SK-N-SH treated with all-trans-retinoic acid at 6 μM for 48 hours (cell line): ENCODE measurements at regions not wholly inside any gene's neighbourhood (a gene's known extent, or its start where the extent isn't known, plus 50 kb on each side); places are given as distances from the start of the nearest gene placed in this dataset.

Experiments used
- ATAC-seq: fragments of 200-7000 bp; cut with Tn5 transposase; 3 replicates; pipeline ENCODE4 v1.9.1; 2020; ENCODE audit warnings: mild to moderate bottlenecking, moderate library complexity
- ARNTL ChIP-seq: fragments of 450-650 bp; formaldehyde crosslinking; IDR thresholded peaks from 2 replicates; pipeline ENCODE4 v1.5.0; 2020; ENCODE audit warnings: low read depth, mild to moderate bottlenecking, moderate library complexity, borderline replicate concordance
- BACH2 ChIP-seq: fragments of 250-450 bp; sonication (Bioruptor Pico); IDR thresholded peaks from 2 replicates; pipeline ENCODE4 v1.9.0; 2021; ENCODE audit warnings: mild to moderate bottlenecking, borderline replicate concordance
- CSDC2 ChIP-seq: fragments of 250-450 bp; sonication (Bioruptor Pico); IDR thresholded peaks from 2 replicates; pipeline ENCODE4 v1.5.0; 2020; ENCODE audit warnings: mild to moderate bottlenecking, moderate library complexity
- ESRRG ChIP-seq: fragments of 250-450 bp; sonication (Bioruptor Pico); IDR thresholded peaks from 2 replicates; pipeline ENCODE4 v1.6.1; 2021; ENCODE audit warnings: mild to moderate bottlenecking
- GLIS3 ChIP-seq: fragments of 250-450 bp; sonication (Bioruptor Pico); IDR thresholded peaks from 2 replicates; pipeline ENCODE4 v1.5.0; 2020; ENCODE audit warnings: mild to moderate bottlenecking, moderate library complexity
- ISL1 ChIP-seq: fragments of 250-450 bp; sonication (Bioruptor Pico); IDR thresholded peaks from 2 replicates; pipeline ENCODE4 v2.1.2; 2022; ENCODE audit warnings: mild to moderate bottlenecking, moderate library complexity
- OSR1 ChIP-seq: fragments of 250-450 bp; sonication (Bioruptor Pico); IDR thresholded peaks from 2 replicates; pipeline ENCODE4 v1.8.0; 2022; ENCODE audit warnings: moderate library complexity, mild to moderate bottlenecking, inconsistent platforms
- PPARA ChIP-seq: fragments of 250-450 bp; sonication (Bioruptor Pico); IDR thresholded peaks from 2 replicates; pipeline ENCODE4 v1.5.0; 2020; ENCODE audit warnings: mild to moderate bottlenecking, borderline replicate concordance
- RARB ChIP-seq: fragments of 250-450 bp; sonication (Bioruptor Pico); IDR thresholded peaks from 2 replicates; pipeline ENCODE4 v1.8.0; 2021; ENCODE audit warnings: mild to moderate bottlenecking, moderate library complexity
- SNAI2 ChIP-seq: fragments of 250-450 bp; sonication (Bioruptor Pico); IDR thresholded peaks from 2 replicates; pipeline ENCODE4 v1.5.0; 2020; ENCODE audit warnings: mild to moderate bottlenecking, moderate library complexity
- ZFP3 ChIP-seq: fragments of 250-450 bp; sonication (Bioruptor Pico); IDR thresholded peaks from 2 replicates; pipeline ENCODE4 v1.5.0; 2020; ENCODE audit warnings: mild to moderate bottlenecking, moderate library complexity
- ZNF565 ChIP-seq: fragments of 450-650 bp; formaldehyde crosslinking; conservative IDR thresholded peaks from 2 replicates; pipeline ENCODE4 v1.5.0; 2020; ENCODE audit warnings: low read depth, mild to moderate bottlenecking, moderate library complexity
- ZNF70 ChIP-seq: fragments of 450-650 bp; formaldehyde crosslinking; IDR thresholded peaks from 2 replicates; pipeline ENCODE4 v1.5.0; 2020; ENCODE audit warnings: mild to moderate bottlenecking, moderate library complexity
- ZNF8 ChIP-seq: fragments of 450-650 bp; formaldehyde crosslinking; IDR thresholded peaks from 2 replicates; pipeline ENCODE4 v1.5.0; 2020; ENCODE audit warnings: mild to moderate bottlenecking, moderate library complexity
- TF ChIP-seq, protein P1 (sequence below): fragments of 250-450 bp; sonication (Bioruptor Pico); IDR thresholded peaks from 2 replicates; pipeline ENCODE4 v1.5.0; 2020; ENCODE audit warnings: mild to moderate bottlenecking, moderate library complexity
- TF ChIP-seq, protein P2 (sequence below): fragments of 250-450 bp; sonication (Bioruptor Pico); IDR thresholded peaks from 2 replicates; pipeline ENCODE4 v1.5.1; 2020; ENCODE audit warnings: low read depth, mild to moderate bottlenecking, moderate library complexity
- TF ChIP-seq, protein P3 (sequence below): fragments of 250-450 bp; sonication (Bioruptor Pico); IDR thresholded peaks from 2 replicates; pipeline ENCODE4 v1.5.1; 2021; ENCODE audit warnings: mild to moderate bottlenecking, moderate library complexity
- TF ChIP-seq, protein P4 (sequence below): fragments of 250-450 bp; sonication (Bioruptor Pico); IDR thresholded peaks from 2 replicates; pipeline ENCODE4 v1.8.0; 2021; ENCODE audit warnings: low read depth, mild to moderate bottlenecking, moderate library complexity, borderline replicate concordance
- TF ChIP-seq, protein P5 (sequence below): fragments of 250-450 bp; sonication (Bioruptor Pico); IDR thresholded peaks from 2 replicates; pipeline ENCODE4 v1.8.0; 2020; ENCODE audit warnings: mild to moderate bottlenecking, moderate library complexity, borderline replicate concordance

DNA sequence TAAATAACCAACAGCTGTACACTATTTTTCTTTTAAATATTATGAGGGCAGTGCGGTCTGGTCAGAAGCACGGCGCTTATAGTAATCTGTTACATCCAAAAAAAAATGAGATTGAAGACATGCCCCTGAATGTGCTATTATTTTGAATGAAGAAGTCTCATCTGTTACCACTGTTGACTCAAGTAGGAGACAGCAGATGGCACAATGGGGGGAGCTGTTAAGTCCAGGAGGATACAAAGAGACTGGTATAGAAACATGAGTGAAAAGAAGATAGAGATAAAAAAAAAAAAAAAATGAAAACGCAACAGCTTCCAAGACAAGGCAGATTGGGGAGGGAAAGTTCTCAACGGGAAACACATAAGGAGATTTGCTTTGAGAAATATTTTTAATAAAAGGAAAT is 425.5 kb upstream of the PKDCC start:
- no peak for ATAC-seq
- TF ChIP-seq, protein P1, sequence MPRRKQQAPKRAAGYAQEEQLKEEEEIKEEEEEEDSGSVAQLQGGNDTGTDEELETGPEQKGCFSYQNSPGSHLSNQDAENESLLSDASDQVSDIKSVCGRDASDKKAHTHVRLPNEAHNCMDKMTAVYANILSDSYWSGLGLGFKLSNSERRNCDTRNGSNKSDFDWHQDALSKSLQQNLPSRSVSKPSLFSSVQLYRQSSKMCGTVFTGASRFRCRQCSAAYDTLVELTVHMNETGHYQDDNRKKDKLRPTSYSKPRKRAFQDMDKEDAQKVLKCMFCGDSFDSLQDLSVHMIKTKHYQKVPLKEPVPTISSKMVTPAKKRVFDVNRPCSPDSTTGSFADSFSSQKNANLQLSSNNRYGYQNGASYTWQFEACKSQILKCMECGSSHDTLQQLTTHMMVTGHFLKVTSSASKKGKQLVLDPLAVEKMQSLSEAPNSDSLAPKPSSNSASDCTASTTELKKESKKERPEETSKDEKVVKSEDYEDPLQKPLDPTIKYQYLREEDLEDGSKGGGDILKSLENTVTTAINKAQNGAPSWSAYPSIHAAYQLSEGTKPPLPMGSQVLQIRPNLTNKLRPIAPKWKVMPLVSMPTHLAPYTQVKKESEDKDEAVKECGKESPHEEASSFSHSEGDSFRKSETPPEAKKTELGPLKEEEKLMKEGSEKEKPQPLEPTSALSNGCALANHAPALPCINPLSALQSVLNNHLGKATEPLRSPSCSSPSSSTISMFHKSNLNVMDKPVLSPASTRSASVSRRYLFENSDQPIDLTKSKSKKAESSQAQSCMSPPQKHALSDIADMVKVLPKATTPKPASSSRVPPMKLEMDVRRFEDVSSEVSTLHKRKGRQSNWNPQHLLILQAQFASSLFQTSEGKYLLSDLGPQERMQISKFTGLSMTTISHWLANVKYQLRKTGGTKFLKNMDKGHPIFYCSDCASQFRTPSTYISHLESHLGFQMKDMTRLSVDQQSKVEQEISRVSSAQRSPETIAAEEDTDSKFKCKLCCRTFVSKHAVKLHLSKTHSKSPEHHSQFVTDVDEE, result no peak
- TF ChIP-seq OSR1 (CRISPR knock-in tag), result no peak

DNA sequence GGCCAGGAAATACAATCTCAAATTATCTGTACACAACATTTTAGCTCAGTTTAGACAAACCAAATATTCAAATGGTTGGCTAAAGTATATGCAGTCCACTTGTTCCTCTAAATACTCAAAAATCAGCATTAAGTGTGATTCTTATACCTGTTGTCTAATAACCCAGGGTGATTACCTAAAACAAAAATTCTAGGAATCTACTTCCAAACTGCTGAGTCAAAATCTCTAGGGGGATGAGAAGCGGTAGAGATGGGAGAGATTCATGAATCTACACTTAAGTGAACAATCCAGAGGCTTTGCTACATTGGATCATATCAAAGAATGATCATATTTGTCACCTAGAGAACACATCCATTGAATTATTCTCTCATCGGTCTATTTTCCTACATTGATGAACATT is 420.9 kb upstream of the PKDCC start:
- no peak for ATAC-seq
- no peak for TF ChIP-seq PPARA (CRISPR knock-in tag)
- TF ChIP-seq, protein P2, sequence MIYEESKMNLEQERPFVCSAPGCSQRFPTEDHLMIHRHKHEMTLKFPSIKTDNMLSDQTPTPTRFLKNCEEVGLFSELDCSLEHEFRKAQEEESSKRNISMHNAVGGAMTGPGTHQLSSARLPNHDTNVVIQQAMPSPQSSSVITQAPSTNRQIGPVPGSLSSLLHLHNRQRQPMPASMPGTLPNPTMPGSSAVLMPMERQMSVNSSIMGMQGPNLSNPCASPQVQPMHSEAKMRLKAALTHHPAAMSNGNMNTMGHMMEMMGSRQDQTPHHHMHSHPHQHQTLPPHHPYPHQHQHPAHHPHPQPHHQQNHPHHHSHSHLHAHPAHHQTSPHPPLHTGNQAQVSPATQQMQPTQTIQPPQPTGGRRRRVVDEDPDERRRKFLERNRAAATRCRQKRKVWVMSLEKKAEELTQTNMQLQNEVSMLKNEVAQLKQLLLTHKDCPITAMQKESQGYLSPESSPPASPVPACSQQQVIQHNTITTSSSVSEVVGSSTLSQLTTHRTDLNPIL (CRISPR knock-in tag), result no peak
- no peak for TF ChIP-seq ARNTL (CRISPR knock-in tag)
- TF ChIP-seq, protein P3, sequence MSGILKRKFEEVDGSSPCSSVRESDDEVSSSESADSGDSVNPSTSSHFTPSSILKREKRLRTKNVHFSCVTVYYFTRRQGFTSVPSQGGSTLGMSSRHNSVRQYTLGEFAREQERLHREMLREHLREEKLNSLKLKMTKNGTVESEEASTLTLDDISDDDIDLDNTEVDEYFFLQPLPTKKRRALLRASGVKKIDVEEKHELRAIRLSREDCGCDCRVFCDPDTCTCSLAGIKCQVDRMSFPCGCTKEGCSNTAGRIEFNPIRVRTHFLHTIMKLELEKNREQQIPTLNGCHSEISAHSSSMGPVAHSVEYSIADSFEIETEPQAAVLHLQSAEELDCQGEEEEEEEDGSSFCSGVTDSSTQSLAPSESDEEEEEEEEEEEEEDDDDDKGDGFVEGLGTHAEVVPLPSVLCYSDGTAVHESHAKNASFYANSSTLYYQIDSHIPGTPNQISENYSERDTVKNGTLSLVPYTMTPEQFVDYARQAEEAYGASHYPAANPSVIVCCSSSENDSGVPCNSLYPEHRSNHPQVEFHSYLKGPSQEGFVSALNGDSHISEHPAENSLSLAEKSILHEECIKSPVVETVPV, result no peak
- no peak for TF ChIP-seq ZNF565 (CRISPR knock-in tag)
- no peak for TF ChIP-seq ISL1 (CRISPR knock-in tag)
- TF ChIP-seq GLIS3 (CRISPR knock-in tag), result no peak
- no peak for TF ChIP-seq ZNF8 (CRISPR knock-in tag)
- no peak for TF ChIP-seq ESRRG (CRISPR knock-in tag)
- no peak for TF ChIP-seq RARB (CRISPR knock-in tag)
- TF ChIP-seq, protein P4, sequence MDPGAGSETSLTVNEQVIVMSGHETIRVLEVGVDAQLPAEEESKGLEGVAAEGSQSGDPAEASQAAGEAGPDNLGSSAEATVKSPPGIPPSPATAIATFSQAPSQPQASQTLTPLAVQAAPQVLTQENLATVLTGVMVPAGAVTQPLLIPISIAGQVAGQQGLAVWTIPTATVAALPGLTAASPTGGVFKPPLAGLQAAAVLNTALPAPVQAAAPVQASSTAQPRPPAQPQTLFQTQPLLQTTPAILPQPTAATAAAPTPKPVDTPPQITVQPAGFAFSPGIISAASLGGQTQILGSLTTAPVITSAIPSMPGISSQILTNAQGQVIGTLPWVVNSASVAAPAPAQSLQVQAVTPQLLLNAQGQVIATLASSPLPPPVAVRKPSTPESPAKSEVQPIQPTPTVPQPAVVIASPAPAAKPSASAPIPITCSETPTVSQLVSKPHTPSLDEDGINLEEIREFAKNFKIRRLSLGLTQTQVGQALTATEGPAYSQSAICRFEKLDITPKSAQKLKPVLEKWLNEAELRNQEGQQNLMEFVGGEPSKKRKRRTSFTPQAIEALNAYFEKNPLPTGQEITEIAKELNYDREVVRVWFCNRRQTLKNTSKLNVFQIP (CRISPR knock-in tag), result no peak
- TF ChIP-seq, protein P1, result no peak
- no peak for TF ChIP-seq ZNF70
- no peak for TF ChIP-seq CSDC2 (CRISPR knock-in tag)
- TF ChIP-seq, protein P5, sequence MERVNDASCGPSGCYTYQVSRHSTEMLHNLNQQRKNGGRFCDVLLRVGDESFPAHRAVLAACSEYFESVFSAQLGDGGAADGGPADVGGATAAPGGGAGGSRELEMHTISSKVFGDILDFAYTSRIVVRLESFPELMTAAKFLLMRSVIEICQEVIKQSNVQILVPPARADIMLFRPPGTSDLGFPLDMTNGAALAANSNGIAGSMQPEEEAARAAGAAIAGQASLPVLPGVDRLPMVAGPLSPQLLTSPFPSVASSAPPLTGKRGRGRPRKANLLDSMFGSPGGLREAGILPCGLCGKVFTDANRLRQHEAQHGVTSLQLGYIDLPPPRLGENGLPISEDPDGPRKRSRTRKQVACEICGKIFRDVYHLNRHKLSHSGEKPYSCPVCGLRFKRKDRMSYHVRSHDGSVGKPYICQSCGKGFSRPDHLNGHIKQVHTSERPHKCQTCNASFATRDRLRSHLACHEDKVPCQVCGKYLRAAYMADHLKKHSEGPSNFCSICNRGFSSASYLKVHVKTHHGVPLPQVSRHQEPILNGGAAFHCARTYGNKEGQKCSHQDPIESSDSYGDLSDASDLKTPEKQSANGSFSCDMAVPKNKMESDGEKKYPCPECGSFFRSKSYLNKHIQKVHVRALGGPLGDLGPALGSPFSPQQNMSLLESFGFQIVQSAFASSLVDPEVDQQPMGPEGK (CRISPR knock-in tag), result no peak
- TF ChIP-seq SNAI2 (CRISPR knock-in tag), result no peak
- no peak for TF ChIP-seq BACH2 (CRISPR knock-in tag)
- no peak for TF ChIP-seq ZFP3 (CRISPR knock-in tag)
- TF ChIP-seq, all 23 proteins: peak for 0

DNA sequence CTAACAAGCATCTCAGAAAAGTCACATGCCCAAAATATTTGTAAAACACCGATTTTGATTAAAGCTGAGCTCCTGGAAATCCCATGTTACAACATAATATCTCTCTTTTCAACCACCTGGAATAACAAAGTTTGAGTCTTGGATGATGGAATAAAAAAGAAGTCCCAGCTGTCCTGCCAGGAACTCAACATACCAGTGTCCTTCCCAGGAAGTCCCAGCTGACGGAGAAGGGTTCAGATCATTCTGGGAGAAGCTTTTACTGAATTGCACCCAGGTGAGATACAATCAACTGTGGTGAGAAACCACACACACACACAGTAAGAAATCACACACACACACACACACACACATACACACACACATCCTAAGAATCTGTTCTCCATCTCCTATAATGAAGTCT is 413.1 kb upstream of the PKDCC start:
- ATAC-seq, result no peak
- TF ChIP-seq GLIS3 (CRISPR knock-in tag) (no peak), SNAI2 (CRISPR knock-in tag) (no peak)
- TF ChIP-seq, protein P2 (CRISPR knock-in tag), result no peak
- TF ChIP-seq, all 23 proteins: peak for 0
